ENCODE measurements at regions not wholly inside any gene's neighbourhood (a gene's known extent, or its start where the extent isn't known, plus 50 kb on each side); places are given as distances from the start of the nearest gene placed in this dataset.

- ATAC-seq (ENCODE audit: insufficient number of reproducible peaks, low FRiP score, low read depth) = no peak
Observed at GRCh38 chr1:243930822-243931671, 81.0 kb upstream of the AKT3 start.

GRCh38 chr1:243927381-243927780 is 77.3 kb upstream of the AKT3 start:
- no peak for TF ChIP-seq CTCF (IDR thresholded peaks at IDR 0.05)
- Histone ChIP-seq H3K4me3 (no peak overlapping the region), H3K36me3 (no peaks in the 10 kb centered on the region), H3K9me3 (no peaks in the 10 kb centered on the region), H3K27me3 (replicated peaks; ENCODE audit: insufficient read depth) (no peaks in the 10 kb centered on the region), H3K27ac (no peak overlapping the region), H3K4me1 (ENCODE audit: control insufficient read depth in 1 of 2, low read depth in 2 of 2) (peaks cover 0 to 35% of the 10 kb centered on the region in 2 donors)
- DNase-seq (ENCODE audit: low spot score) = no peak
- no peak for ATAC-seq (ENCODE audit: insufficient number of reproducible peaks, low FRiP score, low read depth)

More at GRCh38 chr1:243930822-243931671, 81.0 kb upstream of the AKT3 start:
- Histone ChIP-seq H3K36me3 (no peaks in the 10 kb centered on the region), H3K9me3 (peaks cover 3% of the 10 kb centered on the region), H3K27ac (no peak overlapping the region), H3K27me3 (replicated peaks; ENCODE audit: insufficient read depth) (no peaks in the 10 kb centered on the region), H3K4me1 (ENCODE audit: control insufficient read depth in 1 of 2, low read depth in 2 of 2) (peaks cover 0 to 14% of the 10 kb centered on the region in 2 donors), H3K4me3 (no peak overlapping the region)
- DNase-seq (ENCODE audit: low spot score) = no peak
- TF ChIP-seq CTCF (IDR thresholded peaks at IDR 0.05) = no peak

GRCh38 chr1:243926803-243927245 is 76.8 kb upstream of the AKT3 start:
- H3K27ac ChIP-seq = no peak overlapping the region
- no peaks in the 10 kb centered on the region for H3K36me3 ChIP-seq
- ATAC-seq (ENCODE audit: insufficient number of reproducible peaks, low FRiP score, low read depth) = no peak
- no peak for TF ChIP-seq CTCF (IDR thresholded peaks at IDR 0.05)
- peak overlapping the region; percentile 48 for H3K4me3 ChIP-seq
- H3K9me3 ChIP-seq = no peaks in the 10 kb centered on the region
- H3K4me1 ChIP-seq (ENCODE audit: control insufficient read depth in 1 of 2, low read depth in 2 of 2) = peaks cover 0 to 35% of the 10 kb centered on the region in 2 donors
- no peak for DNase-seq (ENCODE audit: low spot score)
- no peaks in the 10 kb centered on the region for H3K27me3 ChIP-seq (replicated peaks; ENCODE audit: insufficient read depth)

GRCh38 chr1:243926299-243926698 is 76.3 kb upstream of the AKT3 start:
- Histone ChIP-seq H3K4me3 (peak overlapping the region; percentile 48), H3K36me3 (no peaks in the 10 kb centered on the region), H3K9me3 (no peaks in the 10 kb centered on the region), H3K27ac (no peak overlapping the region), H3K27me3 (replicated peaks; ENCODE audit: insufficient read depth) (no peaks in the 10 kb centered on the region), H3K4me1 (ENCODE audit: control insufficient read depth in 1 of 2, low read depth in 2 of 2) (peaks cover 0 to 35% of the 10 kb centered on the region in 2 donors)
- no peak for DNase-seq (ENCODE audit: low spot score)
- no peak for TF ChIP-seq CTCF (IDR thresholded peaks at IDR 0.05)
- ATAC-seq (ENCODE audit: insufficient number of reproducible peaks, low FRiP score, low read depth) = no peak

GRCh38 chr1:243924588-243925349 is 74.7 kb upstream of the AKT3 start:
- Histone ChIP-seq H3K9me3 (no peaks in the 10 kb centered on the region), H3K27ac (no peak overlapping the region), H3K36me3 (no peaks in the 10 kb centered on the region), H3K4me1 (ENCODE audit: control insufficient read depth in 1 of 2, low read depth in 2 of 2) (peaks cover 0 to 45% of the 10 kb centered on the region in 2 donors), H3K27me3 (replicated peaks; ENCODE audit: insufficient read depth) (no peaks in the 10 kb centered on the region), H3K4me3 (no peak overlapping the region)
- DNase-seq (ENCODE audit: low spot score) (no peak), ATAC-seq (ENCODE audit: insufficient number of reproducible peaks, low FRiP score, low read depth) (no peak)
- TF ChIP-seq CTCF (IDR thresholded peaks at IDR 0.05) = no peak

All from thoracic aorta (tissue), 2 donors.